IPS-NIHi11 (cell line): ENCODE measurements at regions not wholly inside any gene's neighbourhood (a gene's known extent, or its start where the extent isn't known, plus 50 kb on each side); places are given as distances from the start of the nearest gene placed in this dataset.

Experiments used
- DNase-seq: peaks from one replicate; pipeline ENCODE4 v3.0.0; 2012; ENCODE audit warnings: mixed read lengths, low spot score

DNA sequence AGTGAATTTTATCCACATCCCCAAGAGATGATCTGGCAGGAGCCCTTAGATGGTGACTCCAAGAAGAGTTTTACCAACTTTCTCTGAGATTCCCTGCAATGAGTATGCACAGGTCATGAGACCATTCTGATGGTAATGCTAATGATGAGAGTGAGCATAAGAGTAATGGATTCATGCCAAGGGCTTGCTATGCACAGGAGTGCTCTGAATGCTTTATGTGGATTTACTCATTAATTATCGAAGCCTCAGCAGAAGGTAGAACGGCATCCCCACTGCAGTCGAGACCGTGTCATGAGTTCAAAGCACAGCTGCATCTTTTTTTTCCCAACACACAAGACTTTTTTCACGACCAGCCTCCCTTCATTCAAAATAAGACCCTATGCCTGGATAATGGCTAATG lies 355.0 kb downstream of the RAB28 start:
- DNase-seq = no peak

- no peak for DNase-seq
Observed at GRCh38 chr4:13126976-13127910, 356.9 kb downstream of the RAB28 start.

- DNase-seq = no peak
Observed at GRCh38 chr4:13118633-13119032, 365.5 kb downstream of the RAB28 start.

DNA sequence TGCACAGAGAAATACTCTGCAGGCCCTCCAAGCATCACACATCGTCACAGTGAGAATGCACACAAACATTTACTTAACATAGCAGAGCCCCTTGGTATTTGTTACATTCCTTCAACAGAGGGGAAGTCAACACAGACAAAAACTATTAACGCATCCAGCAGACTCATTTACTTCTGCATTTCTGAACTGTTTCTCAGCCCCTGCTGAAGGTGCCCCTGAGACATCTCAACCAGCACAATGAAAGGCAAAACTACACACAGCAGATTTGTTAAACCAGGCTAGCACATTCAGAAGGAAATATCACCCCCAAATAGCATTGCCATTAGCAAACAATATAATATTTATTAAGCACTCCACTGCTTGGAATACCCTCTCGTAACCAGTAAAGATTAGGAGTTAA lies 367.0 kb downstream of the RAB28 start:
- no peak for DNase-seq

GRCh38 chr4:13112030-13112429 lies 372.1 kb downstream of the RAB28 start:
- DNase-seq = no peak

DNA sequence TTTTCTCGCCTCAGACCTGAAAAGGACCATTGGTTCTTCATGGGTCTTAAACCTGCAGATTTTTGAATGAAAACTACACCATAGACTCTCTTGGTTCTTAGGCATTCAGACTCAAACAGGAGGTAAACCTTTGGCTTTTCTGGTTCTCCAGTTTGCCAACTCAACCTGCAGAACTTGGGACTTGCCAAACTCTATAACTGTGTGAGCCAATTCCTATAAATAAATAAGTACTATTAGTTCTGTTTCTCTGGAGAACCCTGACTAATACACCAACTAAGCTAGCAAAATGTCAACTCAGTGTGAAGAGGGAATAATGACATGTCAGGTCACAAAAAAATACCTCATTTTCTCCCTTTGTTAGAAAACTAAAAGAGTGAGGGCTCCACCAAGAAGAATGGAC lies 374.6 kb downstream of the RAB28 start:
- DNase-seq = no peak

- DNase-seq = no peak
Observed at GRCh38 chr4:13108096-13108495, 376.0 kb downstream of the RAB28 start.

DNA sequence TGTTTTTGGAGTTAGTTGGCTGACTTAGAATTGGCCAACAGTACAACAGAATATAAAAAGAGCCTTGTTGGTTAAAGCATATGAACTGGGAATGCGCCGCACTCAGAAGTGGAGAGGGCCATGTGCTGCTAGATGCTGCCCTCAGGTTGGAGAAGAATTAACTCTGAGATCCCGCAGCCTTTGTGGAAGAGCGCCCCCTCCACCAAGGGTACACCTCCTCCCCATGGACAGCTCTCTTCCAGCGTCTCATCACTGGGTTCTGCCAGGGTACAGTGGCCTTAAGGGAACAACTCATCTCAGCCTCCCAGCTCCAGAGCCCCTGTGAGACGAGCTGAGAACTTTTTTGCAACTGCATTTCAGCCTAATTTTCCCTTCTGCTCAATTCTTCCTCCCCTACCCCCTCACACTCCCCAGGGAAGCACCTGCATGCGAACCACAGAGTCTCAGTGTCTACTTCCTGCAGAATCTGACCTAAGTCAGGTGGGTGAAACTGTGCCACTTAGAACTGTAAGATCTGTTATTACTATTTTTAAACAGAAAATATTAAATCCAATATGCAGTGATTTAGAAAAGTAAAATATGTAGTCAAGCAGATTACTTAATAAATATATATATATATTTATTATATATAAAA lies 380.6 kb downstream of the RAB28 start:
- peak; percentile 13 for DNase-seq

GRCh38 chr4:13102092-13102742 lies 381.9 kb downstream of the RAB28 start:
- no peak for DNase-seq

DNA sequence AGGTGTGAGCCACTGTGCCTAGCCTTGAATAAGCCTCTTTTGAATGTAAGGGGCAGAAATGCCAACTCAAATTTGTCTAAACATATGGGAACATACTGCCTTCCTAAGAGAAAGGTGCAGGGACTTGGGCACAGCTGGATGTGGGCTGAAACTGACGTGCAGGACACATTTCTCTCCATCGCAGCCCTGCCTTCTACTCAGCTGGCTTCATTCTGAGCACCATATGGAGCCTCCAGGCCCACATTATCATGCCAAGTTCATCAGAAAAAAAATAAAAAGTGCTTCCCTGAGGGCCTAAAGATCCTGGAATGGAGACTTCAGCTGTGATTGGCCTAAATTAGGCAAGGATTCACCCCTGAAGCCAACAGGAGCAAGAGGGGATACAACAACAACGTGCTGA lies 386.2 kb downstream of the RAB28 start:
- no peak for DNase-seq

DNA sequence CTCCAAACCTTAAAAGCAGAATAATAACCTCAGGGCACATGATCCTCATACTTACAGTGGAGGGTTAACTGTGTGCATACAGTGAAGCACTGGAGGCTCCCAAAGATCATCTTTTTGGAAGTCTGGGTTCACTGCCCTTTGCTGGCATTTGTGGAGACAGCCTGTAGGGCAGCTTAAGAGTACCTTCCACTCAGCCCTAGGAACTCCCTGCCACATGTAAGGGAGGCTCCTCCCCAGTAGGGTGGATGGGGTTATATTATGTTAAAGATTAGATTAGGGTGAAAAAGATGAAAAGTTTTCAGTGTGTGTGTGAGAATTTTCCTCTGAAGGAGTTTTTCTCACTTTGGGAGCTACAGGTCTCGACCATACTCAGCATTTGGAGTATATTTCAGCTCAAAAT lies 388.4 kb downstream of the RAB28 start:
- DNase-seq = no peak

GRCh38 chr4:13093170-13093569 lies 391.0 kb downstream of the RAB28 start:
- no peak for DNase-seq

- no peak for DNase-seq
Observed at GRCh38 chr4:13092702-13093101, 391.4 kb downstream of the RAB28 start.

DNA sequence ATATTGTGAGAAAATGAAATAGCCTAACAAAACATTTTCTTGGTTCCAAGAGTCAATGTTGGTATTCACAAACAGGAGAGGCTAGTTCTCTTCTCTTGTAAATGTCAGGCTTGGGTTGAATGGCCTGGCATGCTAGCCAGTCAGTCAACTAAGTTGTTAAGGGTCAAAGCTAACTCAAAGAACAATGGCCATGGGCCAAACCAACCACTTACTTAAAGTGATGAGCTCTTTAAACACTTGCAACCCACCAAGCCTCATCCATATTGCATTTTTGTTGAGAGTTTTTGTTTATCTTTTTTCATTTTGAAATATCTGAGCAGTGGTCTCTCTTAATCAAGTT lies 394.5 kb downstream of the RAB28 start:
- no peak for DNase-seq

- DNase-seq = no peak
Observed at GRCh38 chr4:13088726-13089658, 395.1 kb downstream of the RAB28 start.

- no peak for DNase-seq
Observed at GRCh38 chr4:13087041-13087440, 397.1 kb downstream of the RAB28 start.

GRCh38 chr4:13084210-13084609 lies 399.9 kb downstream of the RAB28 start:
- no peak for DNase-seq

DNA sequence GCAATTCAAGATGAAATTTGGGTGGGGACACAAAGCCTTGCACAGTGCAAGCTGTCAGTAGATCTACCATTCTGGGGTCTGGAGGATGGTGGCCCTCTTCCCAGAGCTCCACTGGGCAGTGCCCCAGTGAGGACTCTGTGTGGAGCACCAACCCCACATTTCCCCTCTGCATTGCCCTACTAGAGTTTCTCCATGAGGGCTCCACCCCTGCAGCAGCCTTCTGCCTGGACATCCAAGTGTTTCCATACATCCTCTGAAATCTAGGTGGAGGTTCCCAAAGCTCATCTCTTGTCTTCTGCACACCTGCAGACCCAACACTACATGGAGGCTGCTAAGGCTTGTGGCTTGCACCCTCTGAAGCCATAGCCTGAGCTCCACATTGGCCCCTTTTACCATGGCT lies 402.3 kb downstream of the RAB28 start:
- DNase-seq = no peak

- no peak for DNase-seq
Observed at GRCh38 chr4:13067077-13067476, 417.1 kb downstream of the RAB28 start.

DNA sequence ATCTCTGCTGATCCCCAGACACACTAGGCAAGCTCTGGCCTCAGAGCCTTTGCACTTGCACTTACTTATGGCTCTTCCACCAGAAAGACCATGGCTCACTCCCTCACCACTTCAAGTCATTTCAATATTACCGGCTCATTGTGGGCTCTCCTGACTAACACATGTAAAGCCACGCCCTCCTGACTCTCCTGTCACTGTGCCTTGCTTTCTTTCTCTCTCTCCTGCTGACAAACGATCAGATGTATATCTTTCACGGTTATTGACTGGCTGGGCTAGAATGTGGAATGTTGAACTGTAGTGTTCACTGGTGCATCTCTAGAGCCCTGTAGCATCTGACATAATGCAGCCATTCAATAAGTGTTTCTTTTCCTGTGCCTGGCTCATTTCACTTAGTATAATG lies 425.1 kb downstream of the RAB28 start:
- DNase-seq = no peak

DNA sequence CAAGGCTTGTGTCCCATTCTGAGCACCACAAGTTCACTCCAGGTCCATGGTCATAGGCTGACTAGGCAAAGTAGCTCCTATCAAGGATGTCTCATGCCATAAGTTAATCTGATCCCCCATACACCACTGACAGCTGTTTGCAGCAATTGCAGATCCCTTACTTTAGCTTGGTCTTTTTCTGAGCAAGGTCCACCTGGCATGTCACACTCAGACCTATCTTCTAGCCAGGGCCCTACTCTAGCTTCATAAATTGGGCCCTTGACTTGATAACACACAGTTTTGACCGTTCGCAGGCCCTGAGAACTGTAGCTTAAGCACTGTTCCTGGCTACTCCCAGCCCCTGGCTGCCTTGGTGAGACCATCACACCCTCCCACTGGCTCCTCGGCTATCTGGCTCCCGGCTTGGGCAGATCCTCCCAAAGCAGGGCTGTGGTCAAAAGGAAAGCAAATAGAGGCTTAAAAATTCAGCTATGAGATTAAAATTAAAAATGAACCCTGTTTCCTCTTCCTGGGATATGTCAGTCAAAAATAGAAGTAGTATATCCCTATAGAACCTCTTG lies 427.4 kb downstream of the RAB28 start:
- DNase-seq = no peak
